K562 (cell line): ENCODE measurements at regions not wholly inside any gene's neighbourhood (a gene's known extent, or its start where the extent isn't known, plus 50 kb on each side); places are given as distances from the start of the nearest gene placed in this dataset.
A peak's percentile ranks its signal among the peaks of the same experiment; 100 is the strongest.

Experiments used
- ATAC-seq: fragments of 200-7000 bp; cut with Tn5 transposase; 3 replicates; pipeline ENCODE4 v1.9.1; 2020; ENCODE audit warnings: moderate library complexity
- BruUV-seq: library from RNA; stranded (reverse); fragments of 400-500 nt; replicated peaks from 2 replicates; lab custom pipeline; 2021; lab: Mats Ljungman, UMichigan
- CTCF ChIA-PET: fragments of 300-600 bp; formaldehyde crosslinking; extraction: SDS; loops from one replicate; lab custom pipeline; 2021; ENCODE audit warnings: low intra/inter-chr PET ratio; lab: Yijun Ruan, JAX
- POLR2A ChIA-PET: fragments of 300-600, 350-650 bp; sonication (Branson Sonifier 250); formaldehyde crosslinking; extraction: SDS; loops from one replicate; lab custom pipeline; 2021; ENCODE audit warnings: antibody characterized with exemption, inconsistent platforms; lab: Yijun Ruan, JAX
- DNase-seq, 4 experiments: peaks; one replicate each; pipeline versions ENCODE4 v3.0.0 to v3.0.0-alpha.2; 2011 to 2018; ENCODE audit warnings: low spot score in 3 of 4, mixed read lengths in 3 of 4; ENCODE audit errors: extremely low read depth in 1 of 4
- FAIRE-seq: peaks from 2 replicates; lab custom pipeline; 2011; peaks lifted over from hg19 to GRCh38; lab: Jason Lieb, UNC
- H2AFZ ChIP-seq: 2 replicates; pipeline ENCODE4 v1.6.0; 2011; ENCODE audit warnings: low read depth, low read length, control low read depth, inconsistent platforms
- H3K27ac ChIP-seq: fragments of 200-600 bp; 3 replicates; pipeline ENCODE4 v1.8.0; 2011; ENCODE audit warnings: low read depth, mild to moderate bottlenecking, control low read depth, inconsistent platforms, low read length, moderate library complexity, mixed read lengths; ENCODE audit errors: extremely low read depth
- H3K27me3 ChIP-seq, 2 experiments: fragments of 300-600 bp in 1 of 2; 2 replicates in 1 of 2; 3 replicates in 1 of 2; pipeline versions ENCODE4 v1.6.0 to v1.8.0; 2011; ENCODE audit warnings: inconsistent platforms in 2 of 2, low read length in 2 of 2, mild to moderate bottlenecking in 1 of 2, mixed read lengths in 1 of 2, moderate library complexity in 1 of 2; ENCODE audit not compliant: control insufficient read depth in 2 of 2, insufficient read depth in 2 of 2
- H3K36me3 ChIP-seq: fragments of 300-600 bp; 3 replicates; pipeline ENCODE4 v1.8.0; 2011; ENCODE audit warnings: mild to moderate bottlenecking, low read length, inconsistent platforms; ENCODE audit not compliant: control insufficient read depth, insufficient read depth
- H3K4me1 ChIP-seq, 2 experiments: fragments of 200-600 bp in 1 of 2; replicated peaks in 1 of 2; 2 replicates in 1 of 2; 3 replicates in 1 of 2; pipeline versions ENCODE4 v1.5.1 to v1.8.0; 2011; ENCODE audit warnings: inconsistent platforms in 2 of 2, low read length in 2 of 2, mild to moderate bottlenecking in 1 of 2, mixed read lengths in 1 of 2, moderate library complexity in 1 of 2; ENCODE audit not compliant: control insufficient read depth in 2 of 2, insufficient read depth in 2 of 2
- H3K4me2 ChIP-seq: 2 replicates; pipeline ENCODE4 v1.6.1; 2011; ENCODE audit warnings: low read length, control low read depth, inconsistent platforms, mixed read lengths; ENCODE audit not compliant: insufficient read depth
- H3K4me3 ChIP-seq: fragments of 200-600 bp; sonication (generic), shearing (Covaris generic); 2 replicates; pipeline ENCODE4 v1.5.1; 2016; ENCODE audit warnings: control low read depth, inconsistent platforms
- H3K79me2 ChIP-seq: fragments of 200-600 bp; 3 replicates; pipeline ENCODE4 v1.8.0; 2011; ENCODE audit warnings: low read length, inconsistent platforms; ENCODE audit not compliant: control insufficient read depth, insufficient read depth
- H3K9ac ChIP-seq, 2 experiments: 2 replicates each; pipeline versions ENCODE4 v1.6.0 to v1.6.1; 2011; ENCODE audit warnings: low read depth in 2 of 2, low read length in 2 of 2, control low read depth in 1 of 2, inconsistent platforms in 1 of 2, mild to moderate bottlenecking in 1 of 2, mixed read lengths in 1 of 2; ENCODE audit not compliant: insufficient read depth in 1 of 2
- H3K9me1 ChIP-seq: one replicate; pipeline ENCODE4 v1.6.0; 2011; ENCODE audit warnings: inconsistent platforms, mild to moderate bottlenecking, low read length, moderate library complexity; ENCODE audit not compliant: control insufficient read depth, insufficient read depth
- H3K9me3 ChIP-seq: replicated peaks from 2 replicates; pipeline ENCODE4 v1.5.1; 2011; ENCODE audit warnings: low read depth, low read length, inconsistent platforms; ENCODE audit not compliant: control insufficient read depth, insufficient read depth
- H4K20me1 ChIP-seq: replicated peaks from 2 replicates; pipeline ENCODE4 v1.6.1; 2011; ENCODE audit warnings: low read length, inconsistent platforms, mixed read lengths; ENCODE audit not compliant: control insufficient read depth, insufficient read depth
- CREM ChIP-seq: IDR thresholded peaks from 2 replicates; pipeline ENCODE4 v1.6.1; 2014; ENCODE audit warnings: antibody characterized with exemption, low read depth
- EHMT2 ChIP-seq: fragments of 450-650 bp; IDR thresholded peaks from 2 replicates; pipeline ENCODE4 v1.6.1; 2018; ENCODE audit warnings: antibody characterized with exemption
- ETV1 ChIP-seq: fragments of 450-650 bp; conservative IDR thresholded peaks from 2 replicates; pipeline ENCODE4 v1.6.1; 2016; ENCODE audit warnings: missing genetic modification characterization, control low read depth, low read depth, missing compliant biosample characterization
- GABPA ChIP-seq: fragments of 200-800 bp; sonication (Bioruptor generic); conservative IDR thresholded peaks from 2 replicates; pipeline ENCODE4 v1.6.1; 2016; ENCODE audit warnings: low read depth, missing genetic modification characterization, missing compliant biosample characterization
- NCOA2 ChIP-seq, 2 experiments: fragments of 450-650 bp; IDR thresholded peaks; 2 replicates each; pipeline ENCODE4 v1.6.1; 2018; ENCODE audit warnings: mild to moderate bottlenecking in 2 of 2, moderate library complexity in 1 of 2; ENCODE audit not compliant: partially characterized antibody in 2 of 2
- RAD21 ChIP-seq, 2 experiments: fragments of 250-450 bp in 1 of 2; fragments of 450-650 bp in 1 of 2; sonication (Bioruptor Pico) in 1 of 2; formaldehyde crosslinking in 1 of 2; IDR thresholded peaks in 1 of 2; conservative IDR thresholded peaks in 1 of 2; 2 replicates each; pipeline versions ENCODE4 v1.4.0 to v1.8.0; 2020 to 2022; ENCODE audit warnings: mild to moderate bottlenecking in 2 of 2, moderate library complexity in 1 of 2
- ZNF583 ChIP-seq: fragments of 250-450 bp; sonication (Bioruptor Pico); IDR thresholded peaks from 2 replicates; pipeline ENCODE4 v1.4.0; 2020
- WGBS: fragments of 100-300 bp; shearing (Covaris generic); methylation state at CpG from one replicate; pipeline ENCODE4 v1.1.6; 2016; ENCODE audit warnings: low coverage, mixed read lengths; ENCODE audit not compliant: insufficient coverage; ENCODE audit errors: missing lambda C conversion rate; 5-methylcytosine and 5-hydroxymethylcytosine counted together
- in situ Hi-C: fragments of 300-500 bp; cut with MboI; formaldehyde crosslinking; loops from 4 replicates; pipeline ENCODE4 v1.15.0; 2018; ENCODE audit warnings: inconsistent platforms, mixed read lengths
- intact Hi-C: fragments of 100-400 bp; cut with micrococcal nuclease; formaldehyde crosslinking; loops from 2 replicates; pipeline ENCODE4 v1.14.2; 2022
- TF ChIP-seq, protein P1 (sequence below): sonication (generic); formaldehyde crosslinking; IDR thresholded peaks from 2 replicates; pipeline ENCODE4 v1.8.0; 2022; ENCODE audit warnings: missing genetic modification reagents, mild to moderate bottlenecking, borderline replicate concordance
- TF ChIP-seq, protein P2 (sequence below), 3 experiments: IDR thresholded peaks in 2 of 3; conservative IDR thresholded peaks in 1 of 3; 2 replicates each; pipeline ENCODE4 v1.5.1; 2011 to 2012; ENCODE audit warnings: low read length in 3 of 3, mild to moderate bottlenecking in 3 of 3, control low read depth in 2 of 3, improper control_type of control experiment in 1 of 3, inconsistent platforms in 1 of 3, low read depth in 1 of 3, mixed read lengths in 1 of 3, moderate library complexity in 1 of 3; ENCODE audit not compliant: insufficient read depth in 2 of 3

DNA sequence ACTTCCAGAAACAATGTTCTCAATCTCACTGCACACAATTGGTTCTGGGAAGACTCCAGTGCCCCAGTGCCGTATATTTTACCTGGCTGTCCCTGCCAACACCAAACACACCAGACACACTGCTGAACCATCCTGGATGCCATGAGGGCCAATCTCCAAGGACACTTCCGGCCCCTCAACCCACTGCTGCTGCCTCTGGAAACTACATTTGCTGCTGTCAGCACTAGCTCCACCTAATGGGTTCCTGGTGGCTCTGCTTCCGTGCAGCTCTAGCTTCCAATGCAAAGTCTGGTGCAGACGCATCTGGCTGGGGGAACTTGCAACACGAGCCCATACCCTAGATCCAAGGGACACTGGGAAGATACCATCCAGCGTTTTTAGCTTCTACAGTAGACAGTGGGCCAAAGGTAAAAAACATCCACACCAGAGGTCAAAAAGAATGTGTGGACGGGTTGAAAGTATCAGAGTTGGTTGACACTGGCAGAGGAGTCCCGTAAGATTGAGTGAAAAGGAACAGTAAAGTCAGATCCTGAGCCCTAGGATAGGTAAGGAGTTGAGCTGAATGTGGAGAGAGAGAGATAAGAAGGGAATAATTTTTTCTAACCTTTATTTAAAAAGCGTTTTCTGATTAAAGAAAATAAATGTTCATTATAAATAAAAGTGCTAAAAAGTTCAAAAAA is 99.7 kb upstream of the KIF2A start:
- Histone ChIP-seq H3K79me2 (no peaks in the 10 kb centered on the region), H3K9me3 (no peaks in the 10 kb centered on the region), H3K27ac (no peak overlapping the region), H3K9me1 (no peaks in the 10 kb centered on the region)
- POLR2A ChIA-PET: no interaction called here
- BruUV-seq: no TSS peak
- CTCF ChIA-PET: no interaction called here
- intact Hi-C loops: no loop called here
- TF ChIP-seq CREM (0 out of 2 replicates have a peak, but pooled peaks have one; percentile 9), RAD21 (CRISPR knock-in tag; conservative IDR thresholded peaks at IDR 0.05 in 1 of 2, IDR thresholded peaks at IDR 0.05 in 1 of 2) (peak in 1 of 2 experiments; percentile 44; a peak in 2 of 4 replicates), EHMT2 (peak; percentile 41; the same call in 1 of the 2 replicates), ETV1 (tag) (peak; percentile 70), NCOA2 (IDR thresholded peaks at IDR 0.05; ENCODE audit: partially characterized antibody in 2 of 2) (no peak), ZNF583 (0 out of 2 replicates have a peak, but pooled peaks have one; percentile 69), GABPA (tag) (0 out of 2 replicates have a peak, but pooled peaks have one; percentile 42)
- TF ChIP-seq, protein P1, sequence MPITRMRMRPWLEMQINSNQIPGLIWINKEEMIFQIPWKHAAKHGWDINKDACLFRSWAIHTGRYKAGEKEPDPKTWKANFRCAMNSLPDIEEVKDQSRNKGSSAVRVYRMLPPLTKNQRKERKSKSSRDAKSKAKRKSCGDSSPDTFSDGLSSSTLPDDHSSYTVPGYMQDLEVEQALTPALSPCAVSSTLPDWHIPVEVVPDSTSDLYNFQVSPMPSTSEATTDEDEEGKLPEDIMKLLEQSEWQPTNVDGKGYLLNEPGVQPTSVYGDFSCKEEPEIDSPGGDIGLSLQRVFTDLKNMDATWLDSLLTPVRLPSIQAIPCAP: no peak
- TF ChIP-seq, protein P2, sequence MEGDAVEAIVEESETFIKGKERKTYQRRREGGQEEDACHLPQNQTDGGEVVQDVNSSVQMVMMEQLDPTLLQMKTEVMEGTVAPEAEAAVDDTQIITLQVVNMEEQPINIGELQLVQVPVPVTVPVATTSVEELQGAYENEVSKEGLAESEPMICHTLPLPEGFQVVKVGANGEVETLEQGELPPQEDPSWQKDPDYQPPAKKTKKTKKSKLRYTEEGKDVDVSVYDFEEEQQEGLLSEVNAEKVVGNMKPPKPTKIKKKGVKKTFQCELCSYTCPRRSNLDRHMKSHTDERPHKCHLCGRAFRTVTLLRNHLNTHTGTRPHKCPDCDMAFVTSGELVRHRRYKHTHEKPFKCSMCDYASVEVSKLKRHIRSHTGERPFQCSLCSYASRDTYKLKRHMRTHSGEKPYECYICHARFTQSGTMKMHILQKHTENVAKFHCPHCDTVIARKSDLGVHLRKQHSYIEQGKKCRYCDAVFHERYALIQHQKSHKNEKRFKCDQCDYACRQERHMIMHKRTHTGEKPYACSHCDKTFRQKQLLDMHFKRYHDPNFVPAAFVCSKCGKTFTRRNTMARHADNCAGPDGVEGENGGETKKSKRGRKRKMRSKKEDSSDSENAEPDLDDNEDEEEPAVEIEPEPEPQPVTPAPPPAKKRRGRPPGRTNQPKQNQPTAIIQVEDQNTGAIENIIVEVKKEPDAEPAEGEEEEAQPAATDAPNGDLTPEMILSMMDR (IDR thresholded peaks at IDR 0.05 in 2 of 3, conservative IDR thresholded peaks at IDR 0.05 in 1 of 3; ENCODE audit: insufficient read depth in 2 of 3, low read depth in 1 of 3, low read length in 3 of 3): peak; percentile 46 to 67 (median 52)
- TF ChIP-seq, all 486 proteins: peak for 7
- Histone ChIP-seq H4K20me1 (no peaks in the 10 kb centered on the region), H3K4me1 (no peaks in the 10 kb centered on the region), H3K4me3 (no peak overlapping the region), H3K4me2 (peak overlapping the region; percentile 30), H2AFZ (peak overlapping the region; percentile 52), H3K36me3 (no peaks in the 10 kb centered on the region), H3K9ac (no peak overlapping the region), H3K27me3 (peaks cover 4 to 11% of the 10 kb centered on the region in 2 experiments)
- in situ Hi-C loops: no loop called here
- WGBS: 5% methylated on average over 9 of the region's 9 CpGs
- FAIRE-seq: peak; percentile 78
- DNase-seq: peak in 2 of 4 experiments; percentile 46 to 58
- ATAC-seq: peak; percentile 97
